ENCODE measurements at regions not wholly inside any gene's neighbourhood (a gene's known extent, or its start where the extent isn't known, plus 50 kb on each side); places are given as distances from the start of the nearest gene placed in this dataset.

- ChIA-PET CTCF (interaction anchor here (0.8 to 8.5 kb wide), 4 partner anchors 16 to 815 kb away, joined by 3 to 147 read pairs (median 4); no protein-coding TSS in a partner anchor), POLR2A (no interaction called here)
- no peaks in the 10 kb centered on the region for H3K4me1 Mint-ChIP-seq
- WGBS (ENCODE audit: insufficient coverage) = 79% methylated on average over 3 of the region's 6 CpGs
- DNase-seq = no peak
- Histone ChIP-seq H3K27ac (ENCODE audit: low read length in 2 of 2) (no peak overlapping the region), H3K27me3 (replicated peaks in 1 of 4; ENCODE audit: control extremely low read depth in 1 of 4, control insufficient read depth in 3 of 4, insufficient read depth in 4 of 4, low read length in 3 of 4) (peaks cover 0 to 8% (median 2%) of the 10 kb centered on the region in 4 experiments), H3K9me3 (ENCODE audit: control extremely low read depth in 1 of 3, control insufficient read depth in 2 of 3, insufficient read depth in 1 of 3, low read length in 2 of 3) (no peaks in the 10 kb centered on the region), H3K79me2 (ENCODE audit: control insufficient read depth, insufficient read depth, low read length) (no peaks in the 10 kb centered on the region), H3K4me2 (replicated peaks; ENCODE audit: low read depth, low read length, poor library complexity, severe bottlenecking) (no peak overlapping the region), H3K9ac (ENCODE audit: low read length) (no peak overlapping the region), H4K20me1 (ENCODE audit: control insufficient read depth, insufficient read depth, low read length, poor library complexity, severe bottlenecking) (no peaks in the 10 kb centered on the region), H3K4me1 (ENCODE audit: control insufficient read depth in 2 of 2, insufficient read depth in 2 of 2, low read length in 2 of 2) (no peaks in the 10 kb centered on the region), H2AFZ (ENCODE audit: insufficient read depth, low read depth, low read length, poor library complexity, severe bottlenecking) (no peak overlapping the region), H3K4me3 (ENCODE audit: control extremely low read depth in 1 of 5, extremely low read depth in 1 of 5, insufficient read depth in 1 of 5, low read depth in 2 of 5, low read length in 4 of 5) (no peak overlapping the region), H3K36me3 (replicated peaks in 1 of 2; ENCODE audit: control extremely low read depth in 1 of 2, control insufficient read depth in 1 of 2, extremely low read depth in 1 of 2, insufficient read depth in 2 of 2, low read length in 1 of 2) (no peaks in the 10 kb centered on the region)
- peaks cover 10% of the 10 kb centered on the region for H3K27me3 Mint-ChIP-seq
- H3K4me3 Mint-ChIP-seq = no peak overlapping the region
- intact Hi-C loops (cut with micrococcal nuclease) = loop anchor here (10.0 kb wide), 1 partner anchor 1648 kb away; no protein-coding TSS in a partner anchor
- no peak for ATAC-seq (ENCODE audit: low read depth)
- no peak overlapping the region for H3K27ac Mint-ChIP-seq
- no peaks in the 10 kb centered on the region for H3K9me3 Mint-ChIP-seq (ENCODE audit: insufficient read depth)
- TF ChIP-seq, protein P1, sequence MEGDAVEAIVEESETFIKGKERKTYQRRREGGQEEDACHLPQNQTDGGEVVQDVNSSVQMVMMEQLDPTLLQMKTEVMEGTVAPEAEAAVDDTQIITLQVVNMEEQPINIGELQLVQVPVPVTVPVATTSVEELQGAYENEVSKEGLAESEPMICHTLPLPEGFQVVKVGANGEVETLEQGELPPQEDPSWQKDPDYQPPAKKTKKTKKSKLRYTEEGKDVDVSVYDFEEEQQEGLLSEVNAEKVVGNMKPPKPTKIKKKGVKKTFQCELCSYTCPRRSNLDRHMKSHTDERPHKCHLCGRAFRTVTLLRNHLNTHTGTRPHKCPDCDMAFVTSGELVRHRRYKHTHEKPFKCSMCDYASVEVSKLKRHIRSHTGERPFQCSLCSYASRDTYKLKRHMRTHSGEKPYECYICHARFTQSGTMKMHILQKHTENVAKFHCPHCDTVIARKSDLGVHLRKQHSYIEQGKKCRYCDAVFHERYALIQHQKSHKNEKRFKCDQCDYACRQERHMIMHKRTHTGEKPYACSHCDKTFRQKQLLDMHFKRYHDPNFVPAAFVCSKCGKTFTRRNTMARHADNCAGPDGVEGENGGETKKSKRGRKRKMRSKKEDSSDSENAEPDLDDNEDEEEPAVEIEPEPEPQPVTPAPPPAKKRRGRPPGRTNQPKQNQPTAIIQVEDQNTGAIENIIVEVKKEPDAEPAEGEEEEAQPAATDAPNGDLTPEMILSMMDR (IDR thresholded peaks at IDR 0.05) = no peak
- TF ChIP-seq EZH2 (IDR thresholded peaks at IDR 0.05; ENCODE audit: borderline replicate concordance, insufficient read depth, low read depth, low read length, poor library complexity, severe bottlenecking) = no peak
These were observed 68.3 kb upstream of the RHOU start for GRCh38 chr1:228666686-228667623.

Measured in B cell (primary cell).